Panc1 (cell line): ENCODE measurements at regions not wholly inside any gene's neighbourhood (a gene's known extent, or its start where the extent isn't known, plus 50 kb on each side); places are given as distances from the start of the nearest gene placed in this dataset.
A peak's percentile ranks its signal among the peaks of the same experiment; 100 is the strongest.

Source experiments
- ATAC-seq: fragments of 200-7000 bp; cut with Tn5 transposase; 2 replicates; pipeline ENCODE4 v1.9.1; 2020; ENCODE audit warnings: mild to moderate bottlenecking, moderate library complexity
- BruUV-seq: library from RNA; stranded (reverse); fragments of 400-500 nt; replicated peaks from 2 replicates; lab custom pipeline; 2021; lab: Mats Ljungman, UMichigan
- CTCF ChIA-PET: fragments of 300-600 bp; sonication (Branson Sonifier 250); formaldehyde crosslinking; loops from one replicate; lab custom pipeline; 2022; ENCODE audit warnings: antibody characterized with exemption; lab: Charles Lee
- POLR2A ChIA-PET: fragments of 300-600 bp; sonication (Branson Sonifier 250); formaldehyde crosslinking; loops from one replicate; lab custom pipeline; 2022; ENCODE audit warnings: antibody characterized with exemption; lab: Charles Lee
- DNase-seq: peaks from one replicate; pipeline ENCODE4 v3.0.0-alpha.2; 2010; ENCODE audit warnings: low read depth, low spot score
- H3K27ac ChIP-seq: 2 replicates; pipeline ENCODE4 v1.5.1; 2011; ENCODE audit warnings: mild to moderate bottlenecking, low read length, inconsistent platforms
- H3K27me3 ChIP-seq: fragments of 200-500 bp; sonication (Bioruptor generic); 2 replicates; pipeline ENCODE4 v1.6.0; 2014; ENCODE audit warnings: low read length, inconsistent platforms; ENCODE audit not compliant: control insufficient read depth, insufficient read depth
- H3K36me3 ChIP-seq: fragments of 200-500 bp; sonication (Bioruptor generic); 2 replicates; pipeline ENCODE4 v1.5.1; 2014; ENCODE audit warnings: inconsistent platforms, mild to moderate bottlenecking, low read length, moderate library complexity; ENCODE audit not compliant: control insufficient read depth, insufficient read depth
- H3K4me1 ChIP-seq: 2 replicates; pipeline ENCODE4 v1.5.1; 2011; ENCODE audit warnings: inconsistent platforms, mild to moderate bottlenecking, low read length, moderate library complexity; ENCODE audit not compliant: control insufficient read depth, insufficient read depth
- H3K4me3 ChIP-seq, 2 experiments: 2 replicates each; pipeline ENCODE4 v1.5.1; 2011 to 2012; ENCODE audit warnings: low read depth in 2 of 2, low read length in 2 of 2, mild to moderate bottlenecking in 2 of 2, inconsistent platforms in 1 of 2, moderate library complexity in 1 of 2
- H3K9me3 ChIP-seq: fragments of 200-500 bp; sonication (Bioruptor generic); 2 replicates; pipeline ENCODE4 v1.5.1; 2014; ENCODE audit warnings: low read depth, mild to moderate bottlenecking, inconsistent platforms, low read length, moderate library complexity; ENCODE audit not compliant: control insufficient read depth, insufficient read depth
- CTCF ChIP-seq: fragments of 450-650 bp; IDR thresholded peaks from 2 replicates; pipeline ENCODE4 v1.5.1; 2017; ENCODE audit warnings: mild to moderate bottlenecking
- POLR2AphosphoS5 ChIP-seq: IDR thresholded peaks from 2 replicates; pipeline ENCODE4 v1.6.1; 2012; ENCODE audit warnings: mild to moderate bottlenecking, low read depth, low read length, moderate library complexity
- REST ChIP-seq, 2 experiments: IDR thresholded peaks; 2 replicates each; pipeline ENCODE4 v1.6.1; 2011 to 2012; ENCODE audit warnings: low read depth in 2 of 2, control low read depth in 1 of 2, low read length in 1 of 2, mild to moderate bottlenecking in 1 of 2, moderate library complexity in 1 of 2; ENCODE audit not compliant: insufficient read depth in 1 of 2
- SIN3A ChIP-seq: IDR thresholded peaks from 2 replicates; pipeline ENCODE4 v1.6.1; 2012; ENCODE audit warnings: low read depth, mild to moderate bottlenecking, low read length, moderate library complexity, borderline replicate concordance; ENCODE audit not compliant: insufficient read depth
- TCF7L2 ChIP-seq: IDR thresholded peaks from 2 replicates; pipeline ENCODE4 v1.6.1; 2011; ENCODE audit warnings: mild to moderate bottlenecking, low read depth, low read length, inconsistent platforms
- in situ Hi-C: cut with HindIII; loops from 2 replicates; pipeline ENCODE4 v1.10.0; 2016; ENCODE audit warnings: low sequenced_read_pairs, low pct_unique_long_range_greater_than_20kb
- intact Hi-C: fragments of 100-400 bp; cut with micrococcal nuclease; formaldehyde crosslinking; loops from one replicate; pipeline ENCODE4 v1.10.0; 2022; ENCODE audit not compliant: unreplicated experiment

- POLR2A ChIA-PET: no interaction called here
- TF ChIP-seq POLR2AphosphoS5 (no peak), REST (IDR thresholded peaks at IDR 0.05; ENCODE audit: insufficient read depth in 1 of 2, low read depth in 2 of 2, low read length in 1 of 2) (no peak), CTCF (no peak), SIN3A (no peak), TCF7L2 (no peak)
- CTCF ChIA-PET: no interaction called here
- no peaks in the 10 kb centered on the region for H3K27me3 ChIP-seq
- no peak for ATAC-seq
- H3K27ac ChIP-seq: no peak overlapping the region; the same call in 1 of the 2 replicates
- no peak overlapping the region for H3K4me3 ChIP-seq
- intact Hi-C loops (no loop called here), in situ Hi-C loops (no loop called here)
- H3K9me3 ChIP-seq: no peaks in the 10 kb centered on the region
- H3K36me3 ChIP-seq: no peaks in the 10 kb centered on the region
- peaks cover 8% of the 10 kb centered on the region; the same call in 1 of the 2 replicates for H3K4me1 ChIP-seq
- no peak for DNase-seq
- no TSS peak for BruUV-seq
These were observed 208.6 kb upstream of the PFN2 start for GRCh38 chr3:150179330-150179729.

GRCh38 chr3:150177673-150178381, 207.1 kb upstream of the PFN2 start:
- POLR2A ChIA-PET: interaction anchor here (0.6 kb wide), 1 partner anchor 1250 kb away, joined by 3 read pairs; no protein-coding TSS in a partner anchor

More at GRCh38 chr3:150177673-150178381, 207.1 kb upstream of the PFN2 start:
- Histone ChIP-seq H3K9me3 (no peaks in the 10 kb centered on the region), H3K27me3 (no peaks in the 10 kb centered on the region), H3K27ac (no peak overlapping the region; the same call in 1 of the 2 replicates), H3K36me3 (no peaks in the 10 kb centered on the region), H3K4me1 (no peaks in the 10 kb centered on the region), H3K4me3 (no peak overlapping the region)
- TF ChIP-seq POLR2AphosphoS5: no peak
- no peak for TF ChIP-seq TCF7L2
- no peak for TF ChIP-seq REST (IDR thresholded peaks at IDR 0.05; ENCODE audit: insufficient read depth in 1 of 2, low read depth in 2 of 2, low read length in 1 of 2)
- TF ChIP-seq CTCF: no peak
- TF ChIP-seq SIN3A: no peak
- ATAC-seq (peak; percentile 51; the same call in 1 of the 2 replicates), DNase-seq (no peak)
- no TSS peak for BruUV-seq
- in situ Hi-C loops (no loop called here), intact Hi-C loops (no loop called here)
- CTCF ChIA-PET: no interaction called here
